ENCODE measurements at regions not wholly inside any gene's neighbourhood (a gene's known extent, or its start where the extent isn't known, plus 50 kb on each side); places are given as distances from the start of the nearest gene placed in this dataset.

DNA sequence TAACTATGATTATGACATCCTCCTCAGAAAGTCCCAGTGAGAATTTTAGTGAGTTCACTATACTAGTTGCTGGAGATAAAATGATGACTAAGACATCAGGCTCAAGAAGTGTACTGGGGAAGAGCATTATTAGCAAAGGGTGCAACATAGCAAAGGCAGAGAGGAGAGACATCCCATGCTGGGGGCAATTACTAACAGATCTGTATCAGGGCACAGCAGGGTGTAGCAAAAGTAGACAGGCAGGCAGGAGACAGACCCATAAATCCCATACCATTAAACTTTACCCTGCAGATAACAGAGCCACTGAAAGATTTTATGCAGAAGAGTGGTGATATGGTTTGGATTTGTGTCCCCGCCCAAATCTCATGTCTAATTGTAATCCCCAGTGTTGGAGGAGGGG lies 161.7 kb downstream of the SP3 start:
- H3K36me3 Mint-ChIP-seq: peaks cover 5% of the 10 kb centered on the region
- ATAC-seq (no peak), DNase-seq (ENCODE audit: low spot score) (no peak)
- peaks cover 5% of the 10 kb centered on the region for H3K4me1 Mint-ChIP-seq
- ChIA-PET CTCF (no interaction called here), POLR2A (no interaction called here)
- TF ChIP-seq, protein P1, sequence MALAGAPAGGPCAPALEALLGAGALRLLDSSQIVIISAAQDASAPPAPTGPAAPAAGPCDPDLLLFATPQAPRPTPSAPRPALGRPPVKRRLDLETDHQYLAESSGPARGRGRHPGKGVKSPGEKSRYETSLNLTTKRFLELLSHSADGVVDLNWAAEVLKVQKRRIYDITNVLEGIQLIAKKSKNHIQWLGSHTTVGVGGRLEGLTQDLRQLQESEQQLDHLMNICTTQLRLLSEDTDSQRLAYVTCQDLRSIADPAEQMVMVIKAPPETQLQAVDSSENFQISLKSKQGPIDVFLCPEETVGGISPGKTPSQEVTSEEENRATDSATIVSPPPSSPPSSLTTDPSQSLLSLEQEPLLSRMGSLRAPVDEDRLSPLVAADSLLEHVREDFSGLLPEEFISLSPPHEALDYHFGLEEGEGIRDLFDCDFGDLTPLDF (CRISPR knock-in tag; IDR thresholded peaks at IDR 0.05): no peak
- TF ChIP-seq ZNF416 (CRISPR knock-in tag; IDR thresholded peaks at IDR 0.05): no peak
- TF ChIP-seq SMAD4 (CRISPR knock-in tag; IDR thresholded peaks at IDR 0.05): no peak
- TF ChIP-seq ZBTB21 (CRISPR knock-in tag; IDR thresholded peaks at IDR 0.05; ENCODE audit: borderline replicate concordance): no peak
- TF ChIP-seq JUN (CRISPR knock-in tag; IDR thresholded peaks at IDR 0.05): no peak
- TF ChIP-seq TCF7 (CRISPR knock-in tag; IDR thresholded peaks at IDR 0.05; ENCODE audit: low read depth): no peak
- TF ChIP-seq, protein P2, sequence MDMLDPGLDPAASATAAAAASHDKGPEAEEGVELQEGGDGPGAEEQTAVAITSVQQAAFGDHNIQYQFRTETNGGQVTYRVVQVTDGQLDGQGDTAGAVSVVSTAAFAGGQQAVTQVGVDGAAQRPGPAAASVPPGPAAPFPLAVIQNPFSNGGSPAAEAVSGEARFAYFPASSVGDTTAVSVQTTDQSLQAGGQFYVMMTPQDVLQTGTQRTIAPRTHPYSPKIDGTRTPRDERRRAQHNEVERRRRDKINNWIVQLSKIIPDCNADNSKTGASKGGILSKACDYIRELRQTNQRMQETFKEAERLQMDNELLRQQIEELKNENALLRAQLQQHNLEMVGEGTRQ (CRISPR knock-in tag; IDR thresholded peaks at IDR 0.05): no peak
- no peak for TF ChIP-seq GABPB1 (CRISPR knock-in tag; IDR thresholded peaks at IDR 0.05)
- no peak for TF ChIP-seq JAZF1 (CRISPR knock-in tag; IDR thresholded peaks at IDR 0.05)
- TF ChIP-seq SMAD3 (CRISPR knock-in tag; IDR thresholded peaks at IDR 0.05; ENCODE audit: borderline replicate concordance): no peak
- TF ChIP-seq FOXP1 (CRISPR knock-in tag; IDR thresholded peaks at IDR 0.05; ENCODE audit: borderline replicate concordance): no peak
- no peak for TF ChIP-seq NR1H2 (CRISPR knock-in tag; IDR thresholded peaks at IDR 0.05)
- TF ChIP-seq, protein P3, sequence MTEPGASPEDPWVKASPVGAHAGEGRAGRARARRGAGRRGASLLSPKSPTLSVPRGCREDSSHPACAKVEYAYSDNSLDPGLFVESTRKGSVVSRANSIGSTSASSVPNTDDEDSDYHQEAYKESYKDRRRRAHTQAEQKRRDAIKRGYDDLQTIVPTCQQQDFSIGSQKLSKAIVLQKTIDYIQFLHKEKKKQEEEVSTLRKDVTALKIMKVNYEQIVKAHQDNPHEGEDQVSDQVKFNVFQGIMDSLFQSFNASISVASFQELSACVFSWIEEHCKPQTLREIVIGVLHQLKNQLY (CRISPR knock-in tag; IDR thresholded peaks at IDR 0.05): no peak
- TF ChIP-seq ATF2 (CRISPR knock-in tag; IDR thresholded peaks at IDR 0.05; ENCODE audit: borderline replicate concordance, low read depth): no peak
- TF ChIP-seq OVOL2 (CRISPR knock-in tag; IDR thresholded peaks at IDR 0.05; ENCODE audit: borderline replicate concordance): no peak
- TF ChIP-seq ZNF138 (CRISPR knock-in tag; conservative IDR thresholded peaks at IDR 0.05): no peak
- TF ChIP-seq ETV6 (CRISPR knock-in tag; IDR thresholded peaks at IDR 0.05): no peak
- TF ChIP-seq SP1 (CRISPR knock-in tag; conservative IDR thresholded peaks at IDR 0.05): no peak
- no peak for TF ChIP-seq NFATC4 (CRISPR knock-in tag; IDR thresholded peaks at IDR 0.05)
- H3K9me3 Mint-ChIP-seq: peaks cover 5% of the 10 kb centered on the region
- H3K27me3 Mint-ChIP-seq (ENCODE audit: low read depth): no peaks in the 10 kb centered on the region; the same call in 1 of the 2 replicates
- H3K27ac Mint-ChIP-seq: no peak overlapping the region
- no peak overlapping the region for H3K4me3 Mint-ChIP-seq

GRCh38 chr2:173806761-173807160 lies 158.4 kb downstream of the SP3 start:
- peaks cover 12% of the 10 kb centered on the region for H3K9me3 Mint-ChIP-seq
- ATAC-seq (no peak), DNase-seq (ENCODE audit: low spot score) (no peak)
- H3K36me3 Mint-ChIP-seq: peaks cover 10% of the 10 kb centered on the region
- ChIA-PET POLR2A (no interaction called here), CTCF (no interaction called here)
- TF ChIP-seq NR2C2 (CRISPR knock-in tag; IDR thresholded peaks at IDR 0.05): no peak
- no peak for TF ChIP-seq ZNF138 (CRISPR knock-in tag; conservative IDR thresholded peaks at IDR 0.05)
- no peak for TF ChIP-seq MXD4 (CRISPR knock-in tag; IDR thresholded peaks at IDR 0.05; ENCODE audit: borderline replicate concordance)
- TF ChIP-seq, protein P4, sequence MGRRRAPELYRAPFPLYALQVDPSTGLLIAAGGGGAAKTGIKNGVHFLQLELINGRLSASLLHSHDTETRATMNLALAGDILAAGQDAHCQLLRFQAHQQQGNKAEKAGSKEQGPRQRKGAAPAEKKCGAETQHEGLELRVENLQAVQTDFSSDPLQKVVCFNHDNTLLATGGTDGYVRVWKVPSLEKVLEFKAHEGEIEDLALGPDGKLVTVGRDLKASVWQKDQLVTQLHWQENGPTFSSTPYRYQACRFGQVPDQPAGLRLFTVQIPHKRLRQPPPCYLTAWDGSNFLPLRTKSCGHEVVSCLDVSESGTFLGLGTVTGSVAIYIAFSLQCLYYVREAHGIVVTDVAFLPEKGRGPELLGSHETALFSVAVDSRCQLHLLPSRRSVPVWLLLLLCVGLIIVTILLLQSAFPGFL (CRISPR knock-in tag; IDR thresholded peaks at IDR 0.05; ENCODE audit: borderline replicate concordance): no peak
- no peak for TF ChIP-seq SOX15 (CRISPR knock-in tag; IDR thresholded peaks at IDR 0.05)
- TF ChIP-seq FOXP1 (CRISPR knock-in tag; IDR thresholded peaks at IDR 0.05; ENCODE audit: borderline replicate concordance): no peak
- TF ChIP-seq ZNF121 (CRISPR knock-in tag; IDR thresholded peaks at IDR 0.05): no peak
- no peak for TF ChIP-seq IRF1 (CRISPR knock-in tag; IDR thresholded peaks at IDR 0.05)
- TF ChIP-seq, protein P5, sequence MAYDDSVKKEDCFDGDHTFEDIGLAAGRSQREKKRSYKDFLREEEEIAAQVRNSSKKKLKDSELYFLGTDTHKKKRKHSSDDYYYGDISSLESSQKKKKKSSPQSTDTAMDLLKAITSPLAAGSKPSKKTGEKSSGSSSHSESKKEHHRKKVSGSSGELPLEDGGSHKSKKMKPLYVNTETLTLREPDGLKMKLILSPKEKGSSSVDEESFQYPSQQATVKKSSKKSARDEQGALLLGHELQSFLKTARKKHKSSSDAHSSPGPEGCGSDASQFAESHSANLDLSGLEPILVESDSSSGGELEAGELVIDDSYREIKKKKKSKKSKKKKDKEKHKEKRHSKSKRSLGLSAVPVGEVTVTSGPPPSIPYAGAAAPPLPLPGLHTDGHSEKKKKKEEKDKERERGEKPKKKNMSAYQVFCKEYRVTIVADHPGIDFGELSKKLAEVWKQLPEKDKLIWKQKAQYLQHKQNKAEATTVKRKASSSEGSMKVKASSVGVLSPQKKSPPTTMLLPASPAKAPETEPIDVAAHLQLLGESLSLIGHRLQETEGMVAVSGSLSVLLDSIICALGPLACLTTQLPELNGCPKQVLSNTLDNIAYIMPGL (CRISPR knock-in tag; IDR thresholded peaks at IDR 0.05): no peak
- TF ChIP-seq, protein P6, sequence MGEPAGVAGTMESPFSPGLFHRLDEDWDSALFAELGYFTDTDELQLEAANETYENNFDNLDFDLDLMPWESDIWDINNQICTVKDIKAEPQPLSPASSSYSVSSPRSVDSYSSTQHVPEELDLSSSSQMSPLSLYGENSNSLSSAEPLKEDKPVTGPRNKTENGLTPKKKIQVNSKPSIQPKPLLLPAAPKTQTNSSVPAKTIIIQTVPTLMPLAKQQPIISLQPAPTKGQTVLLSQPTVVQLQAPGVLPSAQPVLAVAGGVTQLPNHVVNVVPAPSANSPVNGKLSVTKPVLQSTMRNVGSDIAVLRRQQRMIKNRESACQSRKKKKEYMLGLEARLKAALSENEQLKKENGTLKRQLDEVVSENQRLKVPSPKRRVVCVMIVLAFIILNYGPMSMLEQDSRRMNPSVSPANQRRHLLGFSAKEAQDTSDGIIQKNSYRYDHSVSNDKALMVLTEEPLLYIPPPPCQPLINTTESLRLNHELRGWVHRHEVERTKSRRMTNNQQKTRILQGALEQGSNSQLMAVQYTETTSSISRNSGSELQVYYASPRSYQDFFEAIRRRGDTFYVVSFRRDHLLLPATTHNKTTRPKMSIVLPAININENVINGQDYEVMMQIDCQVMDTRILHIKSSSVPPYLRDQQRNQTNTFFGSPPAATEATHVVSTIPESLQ (CRISPR knock-in tag; IDR thresholded peaks at IDR 0.05): no peak
- no peak overlapping the region for H3K27ac Mint-ChIP-seq
- H3K27me3 Mint-ChIP-seq (ENCODE audit: low read depth): no peaks in the 10 kb centered on the region; the same call in 1 of the 2 replicates
- no peak overlapping the region for H3K4me3 Mint-ChIP-seq
- peaks cover 6% of the 10 kb centered on the region; the same call in 1 of the 2 replicates for H3K4me1 Mint-ChIP-seq

Data from WTC11 (cell line).